ENCODE measurements at regions not wholly inside any gene's neighbourhood (a gene's known extent, or its start where the extent isn't known, plus 50 kb on each side); places are given as distances from the start of the nearest gene placed in this dataset.

DNA sequence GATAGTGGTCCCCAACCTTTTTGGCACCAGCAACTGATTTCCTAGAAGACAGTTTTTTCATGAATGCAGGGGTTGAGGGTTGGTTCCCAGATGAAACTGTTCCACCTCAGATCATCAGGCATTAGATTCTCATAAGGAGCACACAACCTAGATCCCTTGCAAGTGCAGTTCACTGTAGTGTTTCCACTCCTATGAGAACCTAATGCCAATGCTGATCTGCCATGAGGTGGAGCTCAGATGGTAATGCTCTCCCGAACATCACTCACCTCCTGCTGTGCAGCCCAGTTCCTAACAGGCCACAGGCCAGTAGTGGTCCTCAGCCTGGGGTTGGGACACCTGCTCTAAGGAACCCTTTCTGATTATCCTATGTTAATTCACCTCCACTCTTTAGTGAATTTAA lies 133.5 kb downstream of the SOX11 start:
- Histone ChIP-seq H3K36me3 (ENCODE audit: control insufficient read depth in 2 of 4, insufficient read depth in 4 of 4, low read length in 3 of 4) (peaks cover 0 to 4% (median 0%) of the 10 kb centered on the region in 4 experiments; a peak in 1 of 8 replicates), H3K4ac (replicated peaks; ENCODE audit: insufficient read length, low read depth, low read length) (no peak overlapping the region), H3K23me2 (ENCODE audit: low read depth, low read length) (no peaks in the 10 kb centered on the region), H3K79me1 (ENCODE audit: low read depth, low read length) (no peaks in the 10 kb centered on the region), H4K91ac (replicated peaks; ENCODE audit: insufficient read length, low read length) (no peak overlapping the region), H2AK5ac (ENCODE audit: low read depth, low read length) (no peak overlapping the region), H3K27me3 (replicated peaks in 1 of 4; ENCODE audit: control insufficient read depth in 3 of 4, extremely low read depth in 1 of 4, insufficient read depth in 3 of 4, low read length in 3 of 4) (no peaks in the 10 kb centered on the region), H3K4me3 (ENCODE audit: extremely low read depth in 1 of 4, insufficient read depth in 2 of 4, low read depth in 3 of 4, low read length in 4 of 4) (no peak overlapping the region), H3K79me2 (ENCODE audit: control insufficient read depth in 1 of 2, insufficient read depth in 2 of 2, low read length in 2 of 2) (no peaks in the 10 kb centered on the region), H4K8ac (ENCODE audit: extremely low read depth, insufficient read depth, low read length) (no peak overlapping the region; the same call in 1 of the 2 replicates), H3K23ac (ENCODE audit: insufficient read length) (no peak overlapping the region), H3K9ac (replicated peaks in 1 of 4; ENCODE audit: extremely low read depth in 1 of 4, low read depth in 3 of 4, low read length in 3 of 4) (no peak overlapping the region), H2AFZ (ENCODE audit: low read length) (no peak overlapping the region), H2BK120ac (replicated peaks; ENCODE audit: low read depth, low read length) (no peak overlapping the region), H3K27ac (ENCODE audit: low read depth, low read length) (no peak overlapping the region), H2BK20ac (ENCODE audit: low read length) (no peak overlapping the region), H3K14ac (ENCODE audit: insufficient read length) (no peak overlapping the region), H3K18ac (ENCODE audit: extremely low read depth, low read length) (no peak overlapping the region), H2BK5ac (ENCODE audit: low read depth, low read length) (no peak overlapping the region), H2BK15ac (ENCODE audit: low read length) (no peak overlapping the region), H3K4me2 (ENCODE audit: insufficient read depth in 1 of 2, low read depth in 2 of 2, low read length in 2 of 2) (no peak overlapping the region), H4K20me1 (replicated peaks in 1 of 2; ENCODE audit: control insufficient read depth in 1 of 2, insufficient read depth in 2 of 2, low read length in 2 of 2) (no peaks in the 10 kb centered on the region), H3K56ac (replicated peaks; ENCODE audit: insufficient read length, low read depth, low read length) (no peak overlapping the region), H3K4me1 (replicated peaks in 1 of 4; ENCODE audit: control insufficient read depth in 3 of 4, insufficient read depth in 4 of 4, low read length in 3 of 4) (no peaks in the 10 kb centered on the region; a peak in 1 of 7 replicates), H4K5ac (ENCODE audit: insufficient read length, low read depth, low read length) (no peak overlapping the region), H2BK12ac (ENCODE audit: low read depth, low read length) (no peak overlapping the region), H3K9me3 (ENCODE audit: insufficient read depth in 2 of 2, low read depth in 1 of 2, low read length in 1 of 2) (peaks cover 10 to 11% of the 10 kb centered on the region in 2 experiments)
- DNase-seq (ENCODE audit: low read depth in 1 of 2, low spot score in 2 of 2) (no peak), FAIRE-seq (no peak)
- POLR2A ChIA-PET (ENCODE audit: partially characterized antibody) = no interaction called here
- TF ChIP-seq TAF1 (IDR thresholded peaks at IDR 0.05; ENCODE audit: low read depth, low read length) (no peak), EGR1 (IDR thresholded peaks at IDR 0.05; ENCODE audit: borderline replicate concordance, low read depth, low read length) (no peak), BRCA1 (IDR thresholded peaks at IDR 0.05; ENCODE audit: low read depth, low read length) (no peak), TEAD4 (IDR thresholded peaks at IDR 0.05; ENCODE audit: low read depth, low read length) (no peak), CBX8 (IDR thresholded peaks at IDR 0.05; ENCODE audit: borderline replicate concordance, low read depth, low read length) (no peak), SP1 (IDR thresholded peaks at IDR 0.05; ENCODE audit: low read depth, low read length) (no peak)
- TF ChIP-seq, protein P1, sequence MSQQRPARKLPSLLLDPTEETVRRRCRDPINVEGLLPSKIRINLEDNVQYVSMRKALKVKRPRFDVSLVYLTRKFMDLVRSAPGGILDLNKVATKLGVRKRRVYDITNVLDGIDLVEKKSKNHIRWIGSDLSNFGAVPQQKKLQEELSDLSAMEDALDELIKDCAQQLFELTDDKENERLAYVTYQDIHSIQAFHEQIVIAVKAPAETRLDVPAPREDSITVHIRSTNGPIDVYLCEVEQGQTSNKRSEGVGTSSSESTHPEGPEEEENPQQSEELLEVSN (IDR thresholded peaks at IDR 0.05) = no peak
- CTCF ChIA-PET (ENCODE audit: partially characterized antibody) = interaction anchor here (0.9 kb wide), 1 partner anchor 31 kb away, joined by 3 read pairs; no protein-coding TSS in a partner anchor
- 100% methylated on average over 1 of the region's 1 CpG; no CpG with 5 or more reads in 1 of the 2 experiments for WGBS, 2 experiments (ENCODE audit: extremely low coverage in 1 of 2, insufficient coverage in 1 of 2, insufficient read length in 1 of 2, insufficient replicate concordance in 2 of 2, low coverage in 1 of 2, low lambda C conversion rate in 2 of 2, missing lambda C conversion rate in 1 of 2)

Measured in H1 (cell line).